COLO668 (cell line): ENCODE measurements at regions not wholly inside any gene's neighbourhood (a gene's known extent, or its start where the extent isn't known, plus 50 kb on each side); places are given as distances from the start of the nearest gene placed in this dataset.

ENCODE experiments used
- DNase-seq: peaks from one replicate; lab custom pipeline; 2025; ENCODE audit not compliant: unreplicated experiment; lab: John Stamatoyannopoulos, UW

DNA sequence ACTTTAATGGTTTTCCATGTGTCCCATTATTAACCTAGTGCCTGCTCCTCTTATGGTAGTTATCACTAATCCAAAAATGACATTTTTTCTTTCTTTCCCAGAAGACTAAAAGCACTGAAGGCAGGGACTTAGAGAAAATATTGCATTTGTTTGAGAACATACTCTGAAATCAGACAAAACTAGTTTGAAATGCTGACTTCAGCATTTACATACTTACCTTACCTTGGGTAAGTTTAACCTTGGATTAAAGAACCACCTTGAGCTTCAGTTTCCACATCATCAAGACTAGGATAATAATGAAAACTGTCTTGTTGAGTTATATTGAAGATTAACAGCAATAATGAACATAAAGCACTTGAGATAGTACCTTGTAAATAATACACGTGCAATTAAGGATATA lies 413.0 kb downstream of the SOX2 start:
- DNase-seq: no peak

DNA sequence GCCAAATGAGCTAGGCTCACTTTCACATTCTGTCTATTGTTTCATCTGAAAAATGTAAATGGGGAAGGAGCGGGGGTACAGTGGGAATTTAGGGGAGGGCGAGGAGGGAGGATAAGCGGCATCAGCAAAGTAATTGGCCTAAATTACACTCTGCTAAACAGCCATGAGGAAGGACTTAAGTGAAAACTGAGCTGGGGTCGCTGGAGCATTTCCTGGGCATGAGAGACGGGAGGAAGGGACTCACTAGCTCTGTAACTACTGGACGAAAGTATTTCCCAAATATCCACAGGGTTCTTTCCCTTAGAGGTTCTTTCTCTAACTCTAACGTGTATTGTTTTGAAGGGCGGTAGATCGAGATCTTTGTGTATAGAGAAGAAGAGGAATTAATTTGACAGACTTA lies 418.0 kb downstream of the SOX2 start:
- DNase-seq: no peak

DNA sequence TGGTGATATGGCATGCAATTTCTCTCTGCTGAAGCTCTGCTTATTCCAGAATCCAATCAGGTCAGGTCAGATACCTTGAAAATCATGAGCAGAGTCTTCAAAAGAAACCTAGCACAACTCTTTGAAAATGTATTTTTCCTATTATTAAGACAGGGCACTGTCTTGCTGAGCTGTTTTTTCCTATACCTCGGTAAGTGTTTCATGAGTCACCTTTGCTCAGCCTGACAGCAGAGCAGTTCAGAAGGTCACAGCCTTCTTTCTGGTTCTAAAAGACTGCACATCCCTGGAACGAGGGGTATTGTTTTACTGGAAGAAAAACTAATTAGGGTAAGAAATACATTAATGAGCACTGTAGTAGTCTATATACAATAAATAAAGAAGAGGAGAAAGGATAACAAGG lies 422.0 kb downstream of the SOX2 start:
- no peak for DNase-seq

DNA sequence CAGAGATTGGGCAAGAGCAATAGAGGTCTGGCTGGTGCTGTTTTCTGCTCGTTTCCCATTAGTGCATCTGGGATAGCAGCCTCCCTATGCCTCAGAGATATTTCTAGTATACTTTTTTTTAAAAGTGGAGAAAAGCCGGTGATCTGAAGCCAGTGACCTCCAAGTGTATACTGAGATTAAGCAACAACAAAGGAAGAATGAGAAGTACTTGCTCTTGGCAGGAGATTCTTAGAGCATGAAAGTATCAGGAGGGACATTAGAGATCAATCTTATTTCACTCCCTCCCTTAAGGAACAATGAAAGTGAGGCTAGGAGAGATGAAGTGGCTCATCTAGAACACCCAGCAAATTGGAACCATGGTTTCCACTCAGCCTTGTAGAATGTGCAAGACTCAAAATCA lies 423.3 kb downstream of the SOX2 start:
- DNase-seq: no peak

DNA sequence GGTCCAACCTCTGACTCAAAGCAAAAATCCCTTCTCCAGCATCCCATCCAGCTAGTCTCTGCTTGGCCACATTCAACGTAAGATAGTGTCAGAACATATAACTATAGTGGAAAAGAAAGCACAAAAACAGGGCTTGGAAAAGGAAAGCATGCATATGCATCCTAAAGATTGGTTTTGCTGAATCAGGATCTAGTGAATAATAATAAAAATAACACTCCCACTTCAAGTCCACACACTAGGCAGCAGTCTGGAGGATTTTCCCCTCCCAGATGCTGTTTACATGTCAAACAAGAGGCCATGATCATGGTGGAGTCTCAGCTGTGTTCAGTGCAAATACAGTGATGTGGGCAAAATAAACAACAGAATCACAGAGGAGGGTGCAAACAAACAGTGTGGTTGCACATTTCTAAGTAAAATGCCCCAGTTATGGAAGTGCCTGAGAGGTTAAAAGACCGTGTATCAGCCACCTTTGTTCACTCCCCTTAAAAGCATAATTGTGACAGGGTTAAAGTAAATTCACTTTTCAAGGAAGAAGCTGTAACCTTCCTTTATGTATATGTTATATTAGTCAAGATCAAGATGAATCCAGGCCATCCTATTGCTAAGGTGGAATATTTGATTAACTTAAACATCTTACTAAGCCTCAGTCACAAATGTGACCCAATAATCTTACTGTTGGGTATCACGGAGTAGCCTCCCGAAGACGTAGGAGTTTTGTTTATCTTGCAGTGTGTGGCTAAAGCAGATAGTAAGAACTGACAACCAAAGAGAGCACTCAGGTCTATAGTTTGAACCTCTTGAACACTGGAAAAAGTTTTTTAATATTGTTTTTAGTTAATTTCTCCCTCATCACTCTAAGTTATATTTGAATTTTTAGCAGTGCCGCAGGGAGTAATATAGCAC lies 424.5 kb downstream of the SOX2 start:
- DNase-seq: peak; percentile 40

DNA sequence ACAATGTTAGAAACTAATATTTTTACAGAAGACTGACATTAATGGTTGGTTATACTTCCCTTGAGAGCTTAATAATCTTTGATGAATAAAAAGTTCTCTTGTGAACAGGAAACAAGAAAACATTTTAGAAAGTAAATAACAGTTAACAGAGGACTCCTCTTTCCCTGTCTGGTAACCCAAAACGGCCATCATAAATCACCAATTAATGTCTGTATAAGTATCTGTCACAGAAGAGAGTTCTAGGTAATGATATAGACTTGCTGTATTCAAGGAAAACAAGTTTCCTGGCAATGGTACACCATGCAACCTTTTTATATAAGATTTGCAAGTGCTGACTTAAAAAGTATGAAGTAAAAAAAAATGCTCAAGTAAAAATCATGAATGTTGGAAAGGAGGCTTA lies 426.7 kb downstream of the SOX2 start:
- no peak for DNase-seq

DNA sequence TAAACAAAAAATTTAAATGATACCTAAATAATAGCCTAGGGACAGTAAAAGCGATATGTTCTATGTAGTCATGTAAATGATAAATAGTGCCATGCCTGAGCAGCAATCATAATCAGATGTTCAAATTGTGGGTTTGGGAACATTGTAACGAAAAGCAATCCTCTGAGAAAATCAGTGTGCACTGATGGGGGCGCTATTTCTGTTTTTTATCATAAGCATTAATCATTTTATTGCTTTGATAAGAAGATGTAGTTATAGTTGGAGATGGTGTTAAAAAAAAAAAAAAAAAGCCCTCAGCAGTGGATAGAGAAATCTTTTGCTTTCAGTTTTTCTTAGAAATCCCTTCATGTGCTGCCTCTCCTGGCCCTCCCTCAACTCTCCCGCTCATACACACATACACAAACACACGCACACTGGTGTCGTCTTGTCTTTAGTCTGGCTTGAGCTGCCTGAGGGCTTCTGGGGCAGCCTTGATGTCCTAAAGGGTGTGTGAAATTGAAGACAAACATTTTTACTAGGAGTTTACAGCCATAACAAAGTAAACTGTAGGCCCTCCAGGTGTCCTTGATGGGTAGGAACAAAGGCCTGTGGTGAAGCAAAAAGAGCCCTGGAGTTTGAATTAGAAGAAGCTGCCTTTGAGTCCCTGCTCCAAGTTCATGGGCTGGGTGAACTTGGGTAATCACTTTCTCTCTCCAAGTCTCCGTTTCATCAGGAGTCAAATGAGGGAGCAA lies 428.1 kb downstream of the SOX2 start:
- no peak for DNase-seq

DNA sequence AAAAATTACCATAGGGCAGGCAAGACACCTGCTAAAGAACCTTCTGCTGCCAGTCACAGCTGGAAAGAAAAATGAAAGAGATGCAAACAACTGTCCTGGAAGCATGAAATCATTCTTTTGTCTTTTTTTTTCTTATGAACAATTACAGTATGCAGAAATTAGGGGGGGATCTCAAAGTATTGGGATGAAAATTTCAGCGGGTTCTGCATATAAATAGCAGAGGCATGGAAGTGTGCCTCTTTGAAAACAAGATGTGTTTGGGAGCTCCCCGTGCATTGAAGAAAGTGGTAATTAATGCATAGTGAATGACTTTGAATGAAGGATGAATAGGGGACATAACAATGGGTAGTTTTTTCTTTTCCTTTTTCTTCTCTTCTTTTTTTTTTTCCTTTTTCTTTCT lies 431.2 kb downstream of the SOX2 start:
- DNase-seq: no peak

DNA sequence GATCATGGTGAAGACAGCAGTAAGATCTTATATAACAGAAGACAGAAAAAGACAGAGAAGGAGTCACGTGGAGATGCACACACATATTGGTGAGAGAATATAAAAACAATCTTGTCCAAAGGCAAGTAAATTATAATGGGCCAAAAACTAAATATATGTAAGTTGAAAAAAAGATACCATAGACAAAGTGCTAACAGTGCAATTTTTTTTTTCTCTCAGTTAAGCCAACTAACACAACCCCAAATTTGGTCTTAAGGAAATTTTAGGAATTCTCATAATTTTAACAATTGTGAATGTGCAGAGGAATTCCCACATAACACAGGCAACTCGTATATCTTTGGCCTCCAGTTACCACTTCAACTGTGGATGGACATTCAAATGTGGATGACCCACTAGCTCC lies 432.2 kb downstream of the SOX2 start:
- DNase-seq: no peak

DNA sequence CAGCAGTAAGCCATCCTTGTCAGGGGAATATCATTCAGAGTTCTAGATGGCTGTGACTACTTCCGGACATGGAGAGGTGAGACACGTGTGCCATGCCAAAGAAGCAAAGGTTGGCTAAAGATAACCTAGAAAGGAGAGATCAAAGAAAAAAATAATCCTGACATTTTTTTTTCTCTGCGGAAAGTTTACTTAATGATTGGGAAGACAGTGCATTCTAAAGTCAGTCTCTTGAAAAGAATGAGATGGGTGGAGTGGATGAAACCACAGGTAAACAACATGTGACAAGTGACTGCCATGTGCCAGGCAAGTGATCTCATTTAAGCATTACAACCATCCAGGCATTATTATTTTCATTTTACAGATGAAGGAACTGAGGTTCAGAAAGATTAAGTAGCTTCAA lies 436.6 kb downstream of the SOX2 start:
- no peak for DNase-seq

DNA sequence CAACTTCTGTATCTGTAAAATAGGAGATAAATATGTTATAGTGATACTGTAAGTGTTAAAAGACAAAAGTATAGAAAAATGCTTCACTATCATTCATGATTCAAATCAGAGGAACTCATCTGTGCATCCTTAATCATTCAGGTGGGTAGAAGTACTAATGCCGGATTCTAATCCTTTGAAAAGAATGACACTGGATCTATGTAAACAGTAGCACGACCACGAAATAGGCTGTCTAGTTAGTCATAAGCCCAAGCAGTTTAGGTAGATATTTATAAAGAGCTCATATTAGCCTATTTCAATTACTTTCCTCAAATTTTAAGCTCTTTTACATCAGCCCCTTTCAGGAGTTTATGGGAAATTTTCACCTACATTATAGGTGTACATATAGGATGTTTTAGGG lies 437.9 kb downstream of the SOX2 start:
- DNase-seq: no peak

DNA sequence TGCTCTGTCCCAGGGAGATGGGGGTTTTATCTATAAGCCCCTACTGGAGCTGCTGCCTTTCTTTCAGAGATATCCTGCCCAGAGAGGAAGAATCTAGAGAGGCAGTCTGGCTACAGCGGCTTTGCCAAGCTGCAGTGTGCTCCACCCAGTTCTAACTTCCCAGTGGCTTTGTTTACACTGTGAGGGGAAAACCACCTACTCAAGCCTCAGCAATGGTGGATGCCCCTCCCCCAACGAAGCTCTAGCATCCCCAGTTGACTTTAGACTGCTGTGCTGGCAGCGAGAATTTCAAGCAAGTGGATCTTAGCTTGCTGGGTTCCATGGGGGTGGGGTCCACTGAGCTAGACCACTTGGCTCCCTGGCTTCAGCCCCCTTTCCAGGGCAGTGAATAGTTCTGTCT lies 444.6 kb downstream of the SOX2 start:
- DNase-seq: peak; percentile 50

DNA sequence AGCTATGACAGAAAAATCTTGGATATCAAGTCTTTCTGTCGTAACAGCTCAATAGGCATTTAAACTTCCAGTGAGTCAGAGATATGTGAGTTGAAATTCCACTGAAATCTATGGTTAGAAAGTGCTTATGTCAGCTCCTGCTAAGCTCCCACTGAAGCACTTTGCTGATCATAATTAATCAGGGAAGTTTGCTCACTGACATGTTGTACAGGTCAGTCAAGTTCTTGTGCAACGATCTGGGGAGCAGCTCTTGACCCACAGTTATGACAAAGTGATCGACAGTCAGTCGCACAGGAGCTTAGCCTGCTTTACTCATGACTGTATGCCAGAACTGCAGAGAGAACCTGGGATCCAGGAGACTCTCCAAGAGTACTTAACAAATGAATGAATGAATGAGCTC lies 453.5 kb downstream of the SOX2 start:
- no peak for DNase-seq

DNA sequence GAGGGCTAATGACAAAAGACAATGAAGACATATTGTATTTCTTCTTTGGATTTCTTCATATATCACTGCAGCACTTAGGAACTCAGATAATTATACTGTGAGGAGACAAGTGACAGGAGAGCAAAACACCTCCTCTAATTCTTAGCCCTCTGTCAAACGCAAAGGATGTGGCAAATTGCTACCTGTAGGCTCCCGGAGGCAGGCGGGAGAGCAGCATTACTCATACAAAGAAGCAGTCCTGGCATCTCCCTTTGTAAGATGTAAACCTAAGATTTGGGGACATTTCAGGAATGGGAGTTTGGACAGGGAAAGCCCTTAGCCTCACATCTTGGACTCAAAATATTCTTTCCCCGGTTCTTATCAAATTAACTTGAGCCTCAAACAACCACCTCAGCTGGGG lies 460.8 kb downstream of the SOX2 start:
- DNase-seq: no peak

DNA sequence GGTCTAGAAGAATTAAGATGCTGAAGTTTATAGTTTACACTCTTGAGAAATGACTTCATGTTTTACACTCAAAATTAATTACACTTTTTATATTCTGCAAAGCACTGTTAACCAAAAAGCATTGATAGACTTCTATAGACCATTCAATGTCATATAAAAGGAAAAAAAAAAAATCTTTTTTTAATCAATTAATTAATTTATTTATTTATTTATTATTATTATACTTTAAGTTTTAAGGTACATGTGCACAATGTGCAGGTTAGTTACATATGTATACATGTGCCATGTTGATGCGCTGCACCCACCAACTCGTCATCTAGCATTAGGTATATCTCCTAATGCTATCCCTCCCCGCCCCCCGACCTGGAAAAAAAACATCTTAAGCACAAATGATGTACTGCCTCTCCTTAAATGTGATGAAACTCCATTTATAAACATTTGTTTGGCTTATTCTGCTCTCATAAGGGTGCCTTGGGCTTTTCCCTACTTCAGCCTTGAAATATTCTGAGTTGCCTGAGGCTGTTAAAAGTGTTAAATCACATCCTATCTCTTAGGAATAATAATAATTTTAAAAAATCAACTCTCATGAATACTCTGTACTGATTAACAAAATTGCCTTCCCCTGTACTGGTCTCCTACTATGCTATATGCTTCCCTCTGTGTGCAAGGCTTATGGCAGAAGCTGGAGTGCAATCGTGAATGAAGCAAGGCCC lies 466.9 kb downstream of the SOX2 start:
- DNase-seq: no peak

DNA sequence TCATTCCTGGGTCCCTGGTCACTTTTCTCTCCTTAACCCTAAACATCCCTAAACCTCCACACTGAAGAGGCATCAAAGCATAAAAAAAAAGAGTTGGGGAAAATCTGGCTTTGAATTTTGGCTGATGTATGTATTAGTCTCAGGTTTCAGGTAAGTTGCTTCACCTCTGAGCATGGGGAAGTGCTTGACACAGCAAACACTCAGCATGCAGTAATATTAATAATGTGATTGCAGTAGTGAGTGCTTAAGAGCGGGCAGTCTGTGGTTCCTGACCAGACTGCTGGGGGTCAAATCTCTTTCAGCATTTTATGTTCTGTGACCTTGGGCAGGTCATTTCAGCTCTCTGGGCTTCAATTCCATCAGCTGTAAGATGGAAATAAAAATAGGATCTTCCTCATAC lies 467.9 kb downstream of the SOX2 start:
- no peak for DNase-seq

DNA sequence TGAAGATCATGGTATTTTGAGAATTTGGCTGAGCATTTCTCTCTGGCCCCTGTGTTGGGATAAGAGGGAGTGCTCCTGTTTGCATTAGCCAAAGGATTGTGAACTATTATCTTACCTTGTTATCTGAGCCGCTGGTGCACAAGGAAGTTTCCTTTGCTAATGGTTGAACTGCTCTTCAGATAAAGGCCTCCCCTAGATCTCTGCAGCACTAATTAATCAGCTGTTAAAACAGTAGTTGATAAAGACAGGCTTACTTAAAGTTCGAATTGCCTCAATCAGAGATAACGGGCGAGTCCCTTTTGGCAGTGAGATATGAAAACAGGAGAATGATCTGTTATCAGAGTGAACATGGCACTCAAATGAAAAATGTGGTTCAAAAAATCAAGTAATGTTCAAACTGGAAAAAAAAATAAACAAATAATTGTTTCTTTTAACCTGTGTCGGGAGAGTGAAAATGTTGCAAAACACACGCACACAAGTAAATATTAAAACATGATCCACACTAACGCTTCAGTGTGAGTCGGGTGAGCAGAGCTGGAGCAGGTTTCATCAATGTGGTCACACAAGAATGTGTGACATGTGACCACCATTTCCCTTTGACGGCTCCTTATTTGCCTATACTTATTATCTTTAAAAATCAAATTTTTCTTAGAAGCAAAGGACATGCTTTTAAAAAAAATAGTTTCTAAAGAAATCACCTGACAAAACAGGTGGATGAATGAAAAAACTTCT lies 469.1 kb downstream of the SOX2 start:
- no peak for DNase-seq

DNA sequence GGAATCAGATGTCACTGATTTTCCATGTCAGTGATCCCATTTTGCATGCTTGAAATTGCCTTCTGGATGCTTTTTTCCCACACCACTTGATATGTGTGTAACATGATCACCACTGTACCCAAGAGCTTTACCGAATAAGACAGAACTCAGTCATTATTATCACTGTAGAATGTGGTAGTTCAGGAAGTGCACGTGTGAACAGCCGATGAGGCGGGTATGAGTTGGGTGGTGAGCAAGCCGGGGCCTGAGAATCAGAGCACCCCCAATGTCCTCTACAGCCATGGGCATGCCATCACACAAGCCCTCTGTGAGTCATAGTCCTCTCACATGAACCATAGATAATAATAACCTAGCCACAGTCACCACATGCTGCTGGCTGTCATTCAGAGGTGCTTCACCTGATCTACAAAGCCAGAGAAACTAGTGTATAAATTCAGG lies 470.8 kb downstream of the SOX2 start:
- peak; percentile 40 for DNase-seq

DNA sequence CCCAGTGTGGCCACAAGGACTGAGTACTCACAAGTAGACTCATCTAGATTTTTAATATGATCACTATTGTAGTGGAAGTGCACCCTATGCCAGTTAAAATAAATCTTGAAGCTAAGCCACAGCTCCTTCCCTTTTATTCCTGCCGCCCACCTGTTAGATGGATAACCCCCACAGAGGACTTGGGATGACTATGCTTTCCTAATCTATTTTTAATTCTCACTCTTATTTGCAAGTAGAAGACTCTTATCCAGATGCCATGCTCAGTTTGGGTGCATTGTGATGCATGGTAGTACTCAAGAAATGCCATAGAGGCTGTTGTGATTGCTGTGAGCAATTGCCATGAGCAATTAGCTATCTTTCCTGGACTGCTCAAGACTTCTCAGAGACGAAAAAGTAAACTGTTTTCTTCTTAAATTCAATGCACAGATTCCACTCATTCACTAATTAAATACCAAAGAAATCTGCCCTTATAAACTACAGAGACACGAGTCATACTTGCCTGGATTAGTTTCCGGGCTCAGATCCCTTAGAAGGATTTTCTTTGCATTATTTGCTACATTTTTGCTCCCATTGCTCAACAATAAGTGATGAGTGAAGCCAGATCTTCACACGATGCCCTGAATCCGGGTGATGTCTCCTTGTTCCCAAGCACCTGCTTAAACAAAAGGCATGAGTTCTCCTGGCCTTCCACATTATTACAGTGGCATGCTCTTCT lies 472.1 kb downstream of the SOX2 start:
- no peak for DNase-seq

DNA sequence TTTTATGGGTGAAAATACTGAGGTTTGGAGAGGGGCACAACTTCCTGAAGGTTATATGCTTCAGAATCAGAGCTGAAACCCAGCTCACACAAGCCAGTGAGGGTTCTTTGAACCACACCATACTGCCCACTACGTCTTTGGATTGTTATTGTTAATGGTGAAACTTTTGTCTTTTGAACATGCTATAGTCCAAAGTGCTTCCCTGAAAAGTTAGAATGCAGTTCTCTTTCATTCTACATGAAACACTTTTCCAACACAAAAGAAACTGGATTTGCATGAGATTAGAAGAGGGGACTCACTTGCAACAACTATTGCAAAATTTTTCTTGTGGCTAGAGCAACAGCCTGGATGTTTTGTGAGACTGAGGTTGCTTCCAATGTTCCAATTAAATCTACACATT lies 473.6 kb downstream of the SOX2 start:
- DNase-seq: no peak

DNA sequence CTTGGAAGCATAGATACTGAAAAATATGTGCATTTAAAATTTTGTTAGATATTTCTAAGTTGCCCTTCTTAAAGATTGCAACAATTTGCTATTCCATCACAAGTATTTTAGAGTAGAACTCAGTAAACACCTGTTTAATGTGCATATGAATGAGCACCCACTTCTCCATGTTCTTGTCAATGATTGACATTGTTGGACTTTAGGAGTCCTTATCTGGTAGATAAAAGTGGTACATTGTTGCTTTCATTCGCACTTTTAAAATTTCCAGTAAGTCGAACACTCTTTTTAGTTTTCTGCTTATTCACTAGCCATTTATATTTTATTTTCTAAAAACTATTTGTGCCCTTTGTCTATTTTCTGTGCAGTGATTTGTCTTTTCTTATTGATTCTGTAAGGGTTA lies 478.3 kb downstream of the SOX2 start:
- DNase-seq: no peak
